Neural progenitor cell (in vitro differentiated cells): ENCODE measurements at regions not wholly inside any gene's neighbourhood (a gene's known extent, or its start where the extent isn't known, plus 50 kb on each side); places are given as distances from the start of the nearest gene placed in this dataset.
"Not testable (repeated sequence)": the region's sequence is repeated elsewhere in the genome, so short reads cannot be mapped to it uniquely, and the experiment has no call there.

ENCODE experiments used
- DNase-seq: peaks from one replicate; pipeline ENCODE4 v3.0.0-alpha.2; 2016; ENCODE audit warnings: low spot score
- H2AFZ ChIP-seq: fragments of 200-600 bp; sonication (generic); replicated peaks from 2 replicates; pipeline ENCODE4 v1.6.1; 2016; ENCODE audit warnings: antibody characterized with exemption
- H3F3A ChIP-seq: fragments of 200-600 bp; sonication (generic); 2 replicates; pipeline ENCODE4 v1.6.1; 2016; ENCODE audit warnings: antibody characterized with exemption, low read depth
- H3K27ac ChIP-seq: fragments of 200-600 bp; sonication (generic); 2 replicates; pipeline ENCODE4 v1.5.1; 2016; ENCODE audit warnings: mild to moderate bottlenecking
- H3K27me3 ChIP-seq: fragments of 200-600 bp; sonication (generic); 2 replicates; pipeline ENCODE4 v1.6.1; 2016; ENCODE audit warnings: mild to moderate bottlenecking, moderate library complexity
- H3K36me3 ChIP-seq: fragments of 200-600 bp; sonication (generic); 2 replicates; pipeline ENCODE4 v1.5.1; 2016
- H3K4me1 ChIP-seq: fragments of 200-600 bp; sonication (generic); 2 replicates; pipeline ENCODE4 v1.6.1; 2016; ENCODE audit warnings: mixed run types
- H3K4me2 ChIP-seq: fragments of 200-600 bp; sonication (generic); 2 replicates; pipeline ENCODE4 v1.6.1; 2016
- H3K4me3 ChIP-seq: fragments of 200-600 bp; sonication (generic); 2 replicates; pipeline ENCODE4 v1.5.1; 2016
- H3K79me2 ChIP-seq: fragments of 200-600 bp; sonication (generic); 2 replicates; pipeline ENCODE4 v1.6.1; 2016; ENCODE audit warnings: low read depth
- H3K9ac ChIP-seq: fragments of 200-600 bp; sonication (generic); 2 replicates; pipeline ENCODE4 v1.6.1; 2016
- H3K9me3 ChIP-seq: fragments of 200-600 bp; sonication (generic); 2 replicates; pipeline ENCODE4 v1.5.1; 2016; ENCODE audit warnings: low read depth
- H4K20me1 ChIP-seq: fragments of 200-600 bp; sonication (generic); 2 replicates; pipeline ENCODE4 v1.6.1; 2016; ENCODE audit warnings: low read depth
- H3K27ac Mint-ChIP-seq: 3 replicates; pipeline ENCODE4 v1.8.0; 2021; ENCODE audit warnings: mixed read lengths
- H3K27me3 Mint-ChIP-seq: 2 replicates; pipeline ENCODE4 v1.8.0; 2022; ENCODE audit warnings: low read depth, mild to moderate bottlenecking, inconsistent platforms, moderate library complexity, mixed read lengths; ENCODE audit not compliant: insufficient read depth
- H3K36me3 Mint-ChIP-seq: 3 replicates; pipeline ENCODE4 v1.8.0; 2021; ENCODE audit warnings: mixed read lengths
- H3K4me1 Mint-ChIP-seq: 3 replicates; pipeline ENCODE4 v1.8.0; 2021; ENCODE audit warnings: mixed read lengths
- H3K4me3 Mint-ChIP-seq: 3 replicates; pipeline ENCODE4 v1.8.0; 2021; ENCODE audit warnings: mild to moderate bottlenecking, moderate library complexity, mixed read lengths
- H3K9me3 Mint-ChIP-seq: 3 replicates; pipeline ENCODE4 v1.8.0; 2020; ENCODE audit warnings: mixed read lengths
- EZH2 ChIP-seq: fragments of 200-600 bp; sonication (generic); IDR thresholded peaks from 2 replicates; pipeline ENCODE4 v1.6.1; 2017; ENCODE audit warnings: antibody characterized with exemption, mild to moderate bottlenecking, moderate library complexity
- EZH2phosphoT487 ChIP-seq: fragments of 200-600 bp; sonication (generic); IDR thresholded peaks from 2 replicates; pipeline ENCODE4 v1.6.1; 2017; ENCODE audit warnings: antibody characterized with exemption
- TF ChIP-seq, protein P1 (sequence below): fragments of 200-600 bp; sonication (generic); IDR thresholded peaks from 2 replicates; pipeline ENCODE4 v1.5.1; 2017; ENCODE audit warnings: antibody characterized with exemption, mild to moderate bottlenecking

GRCh38 chr1:157262891-157263290 lies 124.7 kb upstream of the ETV3 start:
- no peak for DNase-seq
- Histone ChIP-seq H3K36me3 (no peaks in the 10 kb centered on the region), H2AFZ (no peak overlapping the region), H3K4me2 (no peak overlapping the region), H3K27me3 (no peaks in the 10 kb centered on the region), H3F3A (no peaks in the 10 kb centered on the region), H3K9ac (no peak overlapping the region), H3K79me2 (no peaks in the 10 kb centered on the region), H3K4me1 (no peaks in the 10 kb centered on the region), H3K4me3 (no peak overlapping the region), H4K20me1 (no peaks in the 10 kb centered on the region), H3K27ac (no peak overlapping the region), H3K9me3 (no peaks in the 10 kb centered on the region)
- H3K4me1 Mint-ChIP-seq: no peaks in the 10 kb centered on the region
- H3K27me3 Mint-ChIP-seq: peaks cover 3% of the 10 kb centered on the region
- no peaks in the 10 kb centered on the region for H3K36me3 Mint-ChIP-seq
- H3K27ac Mint-ChIP-seq: no peak overlapping the region
- no peaks in the 10 kb centered on the region for H3K9me3 Mint-ChIP-seq
- TF ChIP-seq EZH2: no peak
- TF ChIP-seq, protein P1, sequence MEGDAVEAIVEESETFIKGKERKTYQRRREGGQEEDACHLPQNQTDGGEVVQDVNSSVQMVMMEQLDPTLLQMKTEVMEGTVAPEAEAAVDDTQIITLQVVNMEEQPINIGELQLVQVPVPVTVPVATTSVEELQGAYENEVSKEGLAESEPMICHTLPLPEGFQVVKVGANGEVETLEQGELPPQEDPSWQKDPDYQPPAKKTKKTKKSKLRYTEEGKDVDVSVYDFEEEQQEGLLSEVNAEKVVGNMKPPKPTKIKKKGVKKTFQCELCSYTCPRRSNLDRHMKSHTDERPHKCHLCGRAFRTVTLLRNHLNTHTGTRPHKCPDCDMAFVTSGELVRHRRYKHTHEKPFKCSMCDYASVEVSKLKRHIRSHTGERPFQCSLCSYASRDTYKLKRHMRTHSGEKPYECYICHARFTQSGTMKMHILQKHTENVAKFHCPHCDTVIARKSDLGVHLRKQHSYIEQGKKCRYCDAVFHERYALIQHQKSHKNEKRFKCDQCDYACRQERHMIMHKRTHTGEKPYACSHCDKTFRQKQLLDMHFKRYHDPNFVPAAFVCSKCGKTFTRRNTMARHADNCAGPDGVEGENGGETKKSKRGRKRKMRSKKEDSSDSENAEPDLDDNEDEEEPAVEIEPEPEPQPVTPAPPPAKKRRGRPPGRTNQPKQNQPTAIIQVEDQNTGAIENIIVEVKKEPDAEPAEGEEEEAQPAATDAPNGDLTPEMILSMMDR: no peak
- no peak for TF ChIP-seq EZH2phosphoT487
- no peak overlapping the region for H3K4me3 Mint-ChIP-seq

DNA sequence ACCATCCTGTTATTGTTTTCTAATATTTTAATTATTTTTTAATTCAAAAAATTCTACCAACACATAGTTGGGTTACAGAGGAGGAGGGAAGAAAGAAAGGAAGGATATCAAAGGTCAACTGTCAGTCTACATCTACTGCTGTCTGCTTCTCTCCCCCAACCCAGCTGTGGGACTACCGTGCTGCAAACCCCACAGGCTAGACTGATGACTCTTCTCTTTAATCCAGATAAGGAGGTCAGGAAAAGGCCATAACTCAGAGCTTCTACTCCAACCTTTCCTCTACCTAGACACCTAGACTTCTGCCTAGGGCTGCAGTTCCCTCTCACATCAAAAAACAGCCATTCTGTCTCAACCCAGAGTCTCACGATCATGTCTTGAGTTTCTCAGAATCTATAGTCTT lies 124.2 kb upstream of the ETV3 start:
- Histone ChIP-seq H3K4me1 (no peaks in the 10 kb centered on the region), H4K20me1 (no peaks in the 10 kb centered on the region), H3K4me3 (no peak overlapping the region), H3K4me2 (no peak overlapping the region), H2AFZ (no peak overlapping the region), H3K36me3 (no peaks in the 10 kb centered on the region), H3K27me3 (no peaks in the 10 kb centered on the region), H3K9ac (no peak overlapping the region), H3K27ac (no peak overlapping the region), H3K9me3 (no peaks in the 10 kb centered on the region), H3F3A (no peaks in the 10 kb centered on the region), H3K79me2 (no peaks in the 10 kb centered on the region)
- no peaks in the 10 kb centered on the region for H3K36me3 Mint-ChIP-seq
- H3K27me3 Mint-ChIP-seq: peaks cover 3% of the 10 kb centered on the region
- H3K9me3 Mint-ChIP-seq: no peaks in the 10 kb centered on the region
- no peak overlapping the region for H3K4me3 Mint-ChIP-seq
- no peak for DNase-seq
- no peak overlapping the region for H3K27ac Mint-ChIP-seq
- no peaks in the 10 kb centered on the region for H3K4me1 Mint-ChIP-seq
- TF ChIP-seq EZH2phosphoT487 (no peak), EZH2 (no peak)
- TF ChIP-seq, protein P1: no peak

- H2AFZ ChIP-seq, H3K9me3 ChIP-seq, H3K36me3 Mint-ChIP-seq, H3K9ac ChIP-seq, H3K4me3 ChIP-seq, H3K4me2 ChIP-seq, H3K27ac Mint-ChIP-seq, H3F3A ChIP-seq, H3K36me3 ChIP-seq, DNase-seq, H3K79me2 ChIP-seq, H4K20me1 ChIP-seq, H3K27ac ChIP-seq, H3K4me3 Mint-ChIP-seq, H3K27me3 Mint-ChIP-seq, H3K27me3 ChIP-seq, H3K4me1 Mint-ChIP-seq, H3K9me3 Mint-ChIP-seq, H3K4me1 ChIP-seq: not testable (repeated sequence)
These were observed 117.7 kb upstream of the ETV3 start for GRCh38 chr1:157255891-157256290.

GRCh38 chr1:157254183-157254582 lies 116.0 kb upstream of the ETV3 start:
- H4K20me1 ChIP-seq, H3K27ac ChIP-seq, H3K27me3 Mint-ChIP-seq, H2AFZ ChIP-seq, H3K4me3 ChIP-seq, H3K4me2 ChIP-seq, H3F3A ChIP-seq, H3K9me3 ChIP-seq, H3K4me1 Mint-ChIP-seq, H3K4me3 Mint-ChIP-seq, H3K9me3 Mint-ChIP-seq, H3K9ac ChIP-seq, H3K79me2 ChIP-seq, DNase-seq, H3K36me3 Mint-ChIP-seq, H3K4me1 ChIP-seq, H3K27me3 ChIP-seq, H3K36me3 ChIP-seq, H3K27ac Mint-ChIP-seq: not testable (repeated sequence)
